ENCODE measurements at regions not wholly inside any gene's neighbourhood (a gene's known extent, or its start where the extent isn't known, plus 50 kb on each side); places are given as distances from the start of the nearest gene placed in this dataset.

DNA sequence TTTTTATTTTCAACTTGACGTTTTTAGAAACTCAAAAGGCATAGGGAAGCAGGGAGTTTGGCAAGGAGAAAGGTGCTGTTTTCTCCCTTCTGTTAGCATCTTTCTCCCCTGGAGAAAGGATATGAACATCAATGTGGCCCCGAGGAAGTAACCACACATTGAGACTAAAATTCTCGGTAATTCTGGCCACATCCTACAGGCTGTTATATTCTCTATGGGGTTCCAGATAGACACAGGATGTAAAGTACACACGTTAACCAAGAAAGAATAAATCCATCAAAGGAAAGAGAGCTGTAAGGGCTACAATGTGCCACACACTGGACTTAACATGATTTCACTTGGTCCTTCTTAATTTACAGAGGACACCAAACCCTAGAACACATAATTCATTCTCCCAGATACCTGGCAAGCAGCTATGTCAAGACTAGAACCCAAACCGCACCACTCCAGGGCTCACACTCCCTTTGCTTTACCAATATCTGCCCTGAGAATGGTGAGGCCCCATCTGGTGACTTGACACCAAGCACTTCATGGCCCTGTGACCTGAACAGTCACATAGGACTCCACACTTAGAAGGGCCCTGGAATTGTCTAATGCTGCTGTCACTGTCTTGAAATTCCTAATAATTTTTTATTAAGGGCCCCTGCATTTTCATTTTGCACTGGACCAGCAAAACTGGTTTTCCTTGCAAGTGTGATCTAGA is 73.9 kb downstream of the PRLHR start:
- DNase-seq (ENCODE audit: low read depth) = no peak
- TF ChIP-seq POLR2A (IDR thresholded peaks at IDR 0.05; ENCODE audit: extremely low read depth, insufficient read length) = no peak
- TF ChIP-seq MAX (IDR thresholded peaks at IDR 0.05; ENCODE audit: low read depth, low read length) = no peak
- TF ChIP-seq CTCF (IDR thresholded peaks at IDR 0.05; ENCODE audit: low read depth, low read length) = no peak
- TF ChIP-seq MYC (IDR thresholded peaks at IDR 0.05; ENCODE audit: low read depth, low read length) = no peak
- no peak overlapping the region for H3K4me3 ChIP-seq (ENCODE audit: low read depth, low read length)

GRCh38 chr10:118520116-118520742 is 75.2 kb downstream of the PRLHR start:
- H3K4me3 ChIP-seq (ENCODE audit: low read depth, low read length) = no peak overlapping the region
- no peak for DNase-seq (ENCODE audit: low read depth)
- TF ChIP-seq POLR2A (IDR thresholded peaks at IDR 0.05; ENCODE audit: extremely low read depth, insufficient read length) = no peak
- TF ChIP-seq MAX (IDR thresholded peaks at IDR 0.05; ENCODE audit: low read depth, low read length) = no peak
- TF ChIP-seq CTCF (IDR thresholded peaks at IDR 0.05; ENCODE audit: low read depth, low read length) = no peak
- no peak for TF ChIP-seq MYC (IDR thresholded peaks at IDR 0.05; ENCODE audit: low read depth, low read length)

- no peak for TF ChIP-seq MYC (IDR thresholded peaks at IDR 0.05; ENCODE audit: low read depth, low read length)
- TF ChIP-seq MAX (IDR thresholded peaks at IDR 0.05; ENCODE audit: low read depth, low read length) = no peak
- no peak for TF ChIP-seq CTCF (IDR thresholded peaks at IDR 0.05; ENCODE audit: low read depth, low read length)
- TF ChIP-seq POLR2A (IDR thresholded peaks at IDR 0.05; ENCODE audit: extremely low read depth, insufficient read length) = no peak
- no peak for DNase-seq (ENCODE audit: low read depth)
- no peak overlapping the region for H3K4me3 ChIP-seq (ENCODE audit: low read depth, low read length)
Observed at GRCh38 chr10:118518095-118518494, 77.4 kb downstream of the PRLHR start.

- TF ChIP-seq POLR2A (IDR thresholded peaks at IDR 0.05; ENCODE audit: extremely low read depth, insufficient read length) (no peak), MAX (IDR thresholded peaks at IDR 0.05; ENCODE audit: low read depth, low read length) (no peak), CTCF (IDR thresholded peaks at IDR 0.05; ENCODE audit: low read depth, low read length) (no peak), MYC (IDR thresholded peaks at IDR 0.05; ENCODE audit: low read depth, low read length) (no peak)
- DNase-seq (ENCODE audit: low read depth) = no peak
- H3K4me3 ChIP-seq (ENCODE audit: low read depth, low read length) = no peak overlapping the region
Observed at GRCh38 chr10:118516716-118517115, 78.7 kb downstream of the PRLHR start.

DNA sequence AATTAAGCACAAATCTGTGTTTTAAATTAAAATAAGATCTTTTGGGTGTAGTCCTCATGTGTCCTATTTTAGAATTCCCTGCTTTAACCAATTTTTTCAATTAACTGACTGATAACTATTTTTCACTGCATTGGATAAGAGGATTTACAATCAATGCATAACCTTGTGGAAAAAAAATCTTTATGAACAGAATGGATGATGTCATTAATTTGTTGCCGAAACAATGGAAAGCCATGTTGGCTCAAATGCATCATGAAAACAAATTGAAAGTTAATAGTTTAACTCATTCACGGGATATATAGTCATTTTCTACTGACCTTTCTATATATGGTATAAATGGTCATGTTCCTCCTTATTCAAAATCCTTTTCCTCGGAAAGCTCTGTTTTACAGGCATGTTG is 82.3 kb downstream of the PRLHR start:
- H3K4me3 ChIP-seq (ENCODE audit: low read depth, low read length) = no peak overlapping the region

More for the DNA sequence above, 82.3 kb downstream of the PRLHR start:
- TF ChIP-seq MYC (IDR thresholded peaks at IDR 0.05; ENCODE audit: low read depth, low read length) (no peak), POLR2A (IDR thresholded peaks at IDR 0.05; ENCODE audit: extremely low read depth, insufficient read length) (no peak), CTCF (IDR thresholded peaks at IDR 0.05; ENCODE audit: low read depth, low read length) (no peak), MAX (IDR thresholded peaks at IDR 0.05; ENCODE audit: low read depth, low read length) (no peak)
- no peak for DNase-seq (ENCODE audit: low read depth)
